ENCODE measurements at regions not wholly inside any gene's neighbourhood (a gene's known extent, or its start where the extent isn't known, plus 50 kb on each side); places are given as distances from the start of the nearest gene placed in this dataset.

DNA sequence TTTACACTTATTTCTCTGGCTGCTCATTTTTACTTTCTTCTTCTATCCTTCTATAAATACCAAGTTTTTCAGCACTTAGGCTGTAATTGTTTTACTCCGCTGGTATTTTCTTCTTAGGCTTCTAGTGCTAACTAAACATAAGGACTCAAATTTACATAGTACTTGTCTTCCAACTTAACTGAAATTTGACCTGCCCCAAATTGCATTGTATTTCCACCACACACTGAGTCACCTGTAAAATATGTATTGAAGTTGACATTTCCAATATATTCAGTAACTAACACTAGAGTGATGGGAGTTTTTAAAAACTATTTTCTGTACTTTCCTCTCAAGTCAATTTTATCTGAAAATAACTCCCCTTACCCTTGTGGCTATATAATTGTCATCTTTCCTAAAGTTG lies 1794.1 kb upstream of the RAG2 start:
- TF ChIP-seq, protein P1, sequence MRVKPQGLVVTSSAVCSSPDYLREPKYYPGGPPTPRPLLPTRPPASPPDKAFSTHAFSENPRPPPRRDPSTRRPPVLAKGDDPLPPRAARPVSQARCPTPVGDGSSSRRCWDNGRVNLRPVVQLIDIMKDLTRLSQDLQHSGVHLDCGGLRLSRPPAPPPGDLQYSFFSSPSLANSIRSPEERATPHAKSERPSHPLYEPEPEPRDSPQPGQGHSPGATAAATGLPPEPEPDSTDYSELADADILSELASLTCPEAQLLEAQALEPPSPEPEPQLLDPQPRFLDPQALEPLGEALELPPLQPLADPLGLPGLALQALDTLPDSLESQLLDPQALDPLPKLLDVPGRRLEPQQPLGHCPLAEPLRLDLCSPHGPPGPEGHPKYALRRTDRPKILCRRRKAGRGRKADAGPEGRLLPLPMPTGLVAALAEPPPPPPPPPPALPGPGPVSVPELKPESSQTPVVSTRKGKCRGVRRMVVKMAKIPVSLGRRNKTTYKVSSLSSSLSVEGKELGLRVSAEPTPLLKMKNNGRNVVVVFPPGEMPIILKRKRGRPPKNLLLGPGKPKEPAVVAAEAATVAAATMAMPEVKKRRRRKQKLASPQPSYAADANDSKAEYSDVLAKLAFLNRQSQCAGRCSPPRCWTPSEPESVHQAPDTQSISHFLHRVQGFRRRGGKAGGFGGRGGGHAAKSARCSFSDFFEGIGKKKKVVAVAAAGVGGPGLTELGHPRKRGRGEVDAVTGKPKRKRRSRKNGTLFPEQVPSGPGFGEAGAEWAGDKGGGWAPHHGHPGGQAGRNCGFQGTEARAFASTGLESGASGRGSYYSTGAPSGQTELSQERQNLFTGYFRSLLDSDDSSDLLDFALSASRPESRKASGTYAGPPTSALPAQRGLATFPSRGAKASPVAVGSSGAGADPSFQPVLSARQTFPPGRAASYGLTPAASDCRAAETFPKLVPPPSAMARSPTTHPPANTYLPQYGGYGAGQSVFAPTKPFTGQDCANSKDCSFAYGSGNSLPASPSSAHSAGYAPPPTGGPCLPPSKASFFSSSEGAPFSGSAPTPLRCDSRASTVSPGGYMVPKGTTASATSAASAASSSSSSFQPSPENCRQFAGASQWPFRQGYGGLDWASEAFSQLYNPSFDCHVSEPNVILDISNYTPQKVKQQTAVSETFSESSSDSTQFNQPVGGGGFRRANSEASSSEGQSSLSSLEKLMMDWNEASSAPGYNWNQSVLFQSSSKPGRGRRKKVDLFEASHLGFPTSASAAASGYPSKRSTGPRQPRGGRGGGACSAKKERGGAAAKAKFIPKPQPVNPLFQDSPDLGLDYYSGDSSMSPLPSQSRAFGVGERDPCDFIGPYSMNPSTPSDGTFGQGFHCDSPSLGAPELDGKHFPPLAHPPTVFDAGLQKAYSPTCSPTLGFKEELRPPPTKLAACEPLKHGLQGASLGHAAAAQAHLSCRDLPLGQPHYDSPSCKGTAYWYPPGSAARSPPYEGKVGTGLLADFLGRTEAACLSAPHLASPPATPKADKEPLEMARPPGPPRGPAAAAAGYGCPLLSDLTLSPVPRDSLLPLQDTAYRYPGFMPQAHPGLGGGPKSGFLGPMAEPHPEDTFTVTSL (CRISPR knock-in tag; IDR thresholded peaks at IDR 0.05; ENCODE audit: borderline replicate concordance) = no peak
- TF ChIP-seq FOXJ3 (CRISPR knock-in tag; IDR thresholded peaks at IDR 0.05; ENCODE audit: borderline replicate concordance) (no peak), TCF7L2 (IDR thresholded peaks at IDR 0.05; ENCODE audit: low read depth, low read length) (no peak)
- TF ChIP-seq, protein P2, sequence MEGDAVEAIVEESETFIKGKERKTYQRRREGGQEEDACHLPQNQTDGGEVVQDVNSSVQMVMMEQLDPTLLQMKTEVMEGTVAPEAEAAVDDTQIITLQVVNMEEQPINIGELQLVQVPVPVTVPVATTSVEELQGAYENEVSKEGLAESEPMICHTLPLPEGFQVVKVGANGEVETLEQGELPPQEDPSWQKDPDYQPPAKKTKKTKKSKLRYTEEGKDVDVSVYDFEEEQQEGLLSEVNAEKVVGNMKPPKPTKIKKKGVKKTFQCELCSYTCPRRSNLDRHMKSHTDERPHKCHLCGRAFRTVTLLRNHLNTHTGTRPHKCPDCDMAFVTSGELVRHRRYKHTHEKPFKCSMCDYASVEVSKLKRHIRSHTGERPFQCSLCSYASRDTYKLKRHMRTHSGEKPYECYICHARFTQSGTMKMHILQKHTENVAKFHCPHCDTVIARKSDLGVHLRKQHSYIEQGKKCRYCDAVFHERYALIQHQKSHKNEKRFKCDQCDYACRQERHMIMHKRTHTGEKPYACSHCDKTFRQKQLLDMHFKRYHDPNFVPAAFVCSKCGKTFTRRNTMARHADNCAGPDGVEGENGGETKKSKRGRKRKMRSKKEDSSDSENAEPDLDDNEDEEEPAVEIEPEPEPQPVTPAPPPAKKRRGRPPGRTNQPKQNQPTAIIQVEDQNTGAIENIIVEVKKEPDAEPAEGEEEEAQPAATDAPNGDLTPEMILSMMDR (CRISPR knock-in tag; IDR thresholded peaks at IDR 0.05) = no peak
- TF ChIP-seq, protein P3, sequence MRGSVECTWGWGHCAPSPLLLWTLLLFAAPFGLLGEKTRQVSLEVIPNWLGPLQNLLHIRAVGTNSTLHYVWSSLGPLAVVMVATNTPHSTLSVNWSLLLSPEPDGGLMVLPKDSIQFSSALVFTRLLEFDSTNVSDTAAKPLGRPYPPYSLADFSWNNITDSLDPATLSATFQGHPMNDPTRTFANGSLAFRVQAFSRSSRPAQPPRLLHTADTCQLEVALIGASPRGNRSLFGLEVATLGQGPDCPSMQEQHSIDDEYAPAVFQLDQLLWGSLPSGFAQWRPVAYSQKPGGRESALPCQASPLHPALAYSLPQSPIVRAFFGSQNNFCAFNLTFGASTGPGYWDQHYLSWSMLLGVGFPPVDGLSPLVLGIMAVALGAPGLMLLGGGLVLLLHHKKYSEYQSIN (CRISPR knock-in tag; IDR thresholded peaks at IDR 0.05; ENCODE audit: borderline replicate concordance) = no peak

Measured in HepG2 (cell line).